ENCODE measurements at regions not wholly inside any gene's neighbourhood (a gene's known extent, or its start where the extent isn't known, plus 50 kb on each side); places are given as distances from the start of the nearest gene placed in this dataset.

- TF ChIP-seq, protein P1, sequence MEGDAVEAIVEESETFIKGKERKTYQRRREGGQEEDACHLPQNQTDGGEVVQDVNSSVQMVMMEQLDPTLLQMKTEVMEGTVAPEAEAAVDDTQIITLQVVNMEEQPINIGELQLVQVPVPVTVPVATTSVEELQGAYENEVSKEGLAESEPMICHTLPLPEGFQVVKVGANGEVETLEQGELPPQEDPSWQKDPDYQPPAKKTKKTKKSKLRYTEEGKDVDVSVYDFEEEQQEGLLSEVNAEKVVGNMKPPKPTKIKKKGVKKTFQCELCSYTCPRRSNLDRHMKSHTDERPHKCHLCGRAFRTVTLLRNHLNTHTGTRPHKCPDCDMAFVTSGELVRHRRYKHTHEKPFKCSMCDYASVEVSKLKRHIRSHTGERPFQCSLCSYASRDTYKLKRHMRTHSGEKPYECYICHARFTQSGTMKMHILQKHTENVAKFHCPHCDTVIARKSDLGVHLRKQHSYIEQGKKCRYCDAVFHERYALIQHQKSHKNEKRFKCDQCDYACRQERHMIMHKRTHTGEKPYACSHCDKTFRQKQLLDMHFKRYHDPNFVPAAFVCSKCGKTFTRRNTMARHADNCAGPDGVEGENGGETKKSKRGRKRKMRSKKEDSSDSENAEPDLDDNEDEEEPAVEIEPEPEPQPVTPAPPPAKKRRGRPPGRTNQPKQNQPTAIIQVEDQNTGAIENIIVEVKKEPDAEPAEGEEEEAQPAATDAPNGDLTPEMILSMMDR (conservative IDR thresholded peaks at IDR 0.05; ENCODE audit: low read length): no peak
- TF ChIP-seq EZH2phosphoT487 (IDR thresholded peaks at IDR 0.05; ENCODE audit: borderline replicate concordance, low read depth, low read length): no peak
These were observed 602.7 kb upstream of the ZNF608 start for GRCh38 chr5:125348936-125349831.
